Transverse colon (tissue), 4 donors: ENCODE measurements at regions not wholly inside any gene's neighbourhood (a gene's known extent, or its start where the extent isn't known, plus 50 kb on each side); places are given as distances from the start of the nearest gene placed in this dataset.

ENCODE experiments used
- DNase-seq: peaks from one replicate; pipeline ENCODE4 v3.0.0-alpha.2; 2019
- H3K27ac ChIP-seq, 4 donors: fragments of 200-600 bp; sonication (generic); 2 replicates each; pipeline ENCODE4 v1.5.1; 2016 to 2018; ENCODE audit warnings: inconsistent platforms in 4 of 4
- H3K27me3 ChIP-seq: fragments of 200-600 bp; sonication (generic); 2 replicates; pipeline ENCODE4 v1.5.1; 2017; ENCODE audit warnings: inconsistent platforms
- H3K36me3 ChIP-seq, 4 donors: fragments of 200-600 bp; sonication (generic); 2 replicates each; pipeline ENCODE4 v1.5.1; 2017 to 2019; ENCODE audit warnings: inconsistent platforms in 4 of 4
- H3K4me1 ChIP-seq, 4 donors: fragments of 200-600 bp; sonication (generic); 2 replicates each; pipeline ENCODE4 v1.5.1; 2017 to 2020; ENCODE audit warnings: inconsistent platforms in 4 of 4
- H3K4me3 ChIP-seq, 4 donors: fragments of 200-600 bp; sonication (generic); 1 replicate in 1 of 4; 2 replicates in 3 of 4; pipeline versions ENCODE4 v1.5.1 to v1.6.1; 2017 to 2019; ENCODE audit warnings: inconsistent platforms in 4 of 4
- H3K9me3 ChIP-seq, 2 donors: fragments of 200-600 bp; sonication (generic); 2 replicates each; pipeline ENCODE4 v1.5.1; 2017 to 2019; ENCODE audit warnings: inconsistent platforms in 2 of 2
- CTCF ChIP-seq, 5 experiments: fragments of 200-600 bp in 3 of 5; fragments of 450-650 bp in 2 of 5; sonication (generic) in 3 of 5; IDR thresholded peaks; 1 replicate in 2 of 5; 2 replicates in 3 of 5; pipeline ENCODE4 v1.5.1; 2016 to 2017; ENCODE audit warnings: antibody characterized with exemption in 5 of 5, inconsistent platforms in 3 of 5, mild to moderate bottlenecking in 2 of 5, moderate library complexity in 1 of 5
- EP300 ChIP-seq: sonication (generic); formaldehyde crosslinking; IDR thresholded peaks from one replicate; pipeline ENCODE4 v1.6.1; 2017; ENCODE audit warnings: antibody characterized with exemption, low read depth
- POLR2A ChIP-seq: fragments of 450-650 bp; IDR thresholded peaks from one replicate; pipeline ENCODE4 v1.6.1; 2016; ENCODE audit warnings: antibody characterized with exemption, mild to moderate bottlenecking, moderate library complexity
- POLR2AphosphoS5 ChIP-seq, 3 donors: sonication (generic); formaldehyde crosslinking; IDR thresholded peaks; one replicate each; pipeline ENCODE4 v1.6.1; 2016; ENCODE audit warnings: antibody characterized with exemption in 3 of 3
- WGBS, 2 donors: methylation state at CpG; one replicate each; pipeline ENCODE4 v1.1.5; 2018; ENCODE audit warnings: low coverage in 1 of 2; 5-methylcytosine and 5-hydroxymethylcytosine counted together
- in situ Hi-C, 4 donors: fragments of 200-750 bp; cut with MboI; loops; one replicate each; pipeline versions ENCODE4 v1.15.0 to v1.15.1; 2017; ENCODE audit warnings: low sequenced_read_pairs in 3 of 4, low pct_ligation_motif_present in 1 of 4, low pct_unique_long_range_greater_than_20kb in 1 of 4
- intact Hi-C: fragments of 100-400 bp; cut with DNase I; formaldehyde crosslinking; loops from one replicate; pipeline ENCODE4 v1.15.1; 2023; ENCODE audit warnings: low total_unique reads

DNA sequence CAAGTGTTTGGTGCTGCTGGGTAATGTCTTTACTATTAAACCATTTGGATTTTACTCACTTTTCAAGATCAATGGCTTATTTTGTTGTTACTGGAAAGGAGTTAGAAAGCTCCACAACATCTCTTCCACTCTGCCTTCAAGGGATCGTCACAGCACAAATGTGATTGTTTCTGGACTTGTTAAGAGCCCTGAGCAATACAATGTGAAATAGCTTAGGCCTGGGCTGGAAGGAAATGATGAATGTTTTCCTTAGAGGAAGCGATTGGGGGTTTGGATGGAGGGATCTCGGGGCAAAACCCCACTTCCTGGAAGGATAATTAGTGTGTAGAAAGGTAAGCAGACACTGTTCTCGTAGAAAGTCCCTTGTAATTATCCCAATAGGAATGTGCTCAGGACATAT is 59.3 kb upstream of the MYO10 start:
- no peak for DNase-seq
- in situ Hi-C loops: no loop called here
- WGBS, 2 donors: 56 to 60% methylated on average over 3 to 4 of the region's 4 CpGs
- H3K27ac ChIP-seq: no peak overlapping the region
- H3K4me1 ChIP-seq: no peaks in the 10 kb centered on the region
- H3K27me3 ChIP-seq: no peaks in the 10 kb centered on the region
- TF ChIP-seq CTCF (IDR thresholded peaks at IDR 0.05) (no peak), POLR2A (no peak), POLR2AphosphoS5 (IDR thresholded peaks at IDR 0.05) (no peak), EP300 (no peak)
- no peaks in the 10 kb centered on the region for H3K9me3 ChIP-seq
- H3K36me3 ChIP-seq: no peaks in the 10 kb centered on the region
- no peak overlapping the region for H3K4me3 ChIP-seq
- intact Hi-C loops: no loop called here

DNA sequence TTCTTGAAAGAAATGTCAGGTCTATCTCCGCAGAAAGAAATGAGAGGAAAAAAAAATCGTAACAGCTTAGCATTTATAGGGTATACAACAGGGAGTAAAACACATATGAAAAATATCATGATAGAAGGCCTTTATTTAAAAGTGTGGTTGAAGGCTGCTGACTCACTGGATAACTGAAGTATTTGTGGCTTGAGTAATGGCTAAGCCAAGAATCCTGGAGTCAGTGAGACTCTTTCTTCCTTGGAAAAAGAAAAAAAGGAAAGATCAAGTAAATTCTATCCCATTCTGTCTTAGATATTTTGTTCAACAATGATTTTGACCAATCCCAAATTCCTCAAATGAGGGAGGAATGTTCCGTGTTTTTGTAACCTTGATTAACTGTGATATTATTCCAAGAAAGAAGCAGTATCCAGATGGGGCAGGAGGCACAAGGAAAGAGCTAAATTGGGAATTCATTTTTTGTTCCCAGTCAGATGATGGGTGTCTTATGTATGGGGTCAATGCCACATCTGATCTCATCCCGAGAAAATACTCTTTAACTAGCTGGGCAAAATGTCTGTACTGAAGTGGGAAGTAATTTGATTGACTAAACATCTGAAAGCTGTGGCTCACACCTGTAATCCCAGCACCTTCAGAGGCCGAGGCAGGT is 64.3 kb upstream of the MYO10 start:
- WGBS, 2 donors: 61 to 70% methylated on average over 3 to 5 of the region's 5 CpGs
- no peaks in the 10 kb centered on the region for H3K4me1 ChIP-seq
- no peak overlapping the region for H3K27ac ChIP-seq
- H3K9me3 ChIP-seq: no peaks in the 10 kb centered on the region
- intact Hi-C loops: no loop called here
- H3K36me3 ChIP-seq: no peaks in the 10 kb centered on the region
- H3K27me3 ChIP-seq: no peaks in the 10 kb centered on the region
- no peak overlapping the region for H3K4me3 ChIP-seq
- in situ Hi-C loops: no loop called here
- DNase-seq: no peak
- TF ChIP-seq POLR2A (no peak), CTCF (IDR thresholded peaks at IDR 0.05) (no peak), EP300 (no peak), POLR2AphosphoS5 (IDR thresholded peaks at IDR 0.05) (no peak)

DNA sequence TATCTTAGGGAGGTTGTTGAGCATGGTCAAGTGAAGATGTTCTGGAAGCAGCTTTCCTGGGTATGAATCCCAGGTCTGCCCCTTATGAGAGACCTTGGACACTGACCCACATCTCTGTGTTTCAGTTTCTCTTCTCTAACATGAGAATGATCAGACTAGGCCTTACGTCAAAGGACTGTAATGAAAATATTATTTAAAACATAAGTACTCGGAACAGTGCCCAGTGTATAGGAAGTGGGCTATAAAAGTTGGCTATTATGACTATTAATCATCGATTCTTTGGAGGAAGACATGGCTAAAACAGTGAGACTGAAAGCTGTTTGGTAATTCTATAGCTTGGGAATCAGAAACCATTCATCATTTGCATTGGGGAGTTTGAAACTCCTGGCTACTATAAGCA is 65.3 kb upstream of the MYO10 start:
- TF ChIP-seq POLR2A (no peak), EP300 (no peak), CTCF (IDR thresholded peaks at IDR 0.05) (no peak), POLR2AphosphoS5 (IDR thresholded peaks at IDR 0.05) (no peak)
- 64 to 73% methylated on average over 3 of the region's 3 CpGs for WGBS, 2 donors
- H3K4me1 ChIP-seq: no peaks in the 10 kb centered on the region
- intact Hi-C loops: no loop called here
- no peaks in the 10 kb centered on the region for H3K9me3 ChIP-seq
- no peak for DNase-seq
- no peak overlapping the region for H3K4me3 ChIP-seq
- in situ Hi-C loops: no loop called here
- H3K27me3 ChIP-seq: no peaks in the 10 kb centered on the region
- H3K27ac ChIP-seq: no peak overlapping the region
- no peaks in the 10 kb centered on the region for H3K36me3 ChIP-seq

- in situ Hi-C loops (no loop called here), intact Hi-C loops (no loop called here)
- H3K4me1 ChIP-seq: no peaks in the 10 kb centered on the region
- WGBS, 2 donors: 89 to 93% methylated on average over 10 to 13 of the region's 13 CpGs
- no peaks in the 10 kb centered on the region for H3K9me3 ChIP-seq
- DNase-seq: no peak
- H3K27ac ChIP-seq: no peak overlapping the region
- TF ChIP-seq CTCF (IDR thresholded peaks at IDR 0.05): no peak
- TF ChIP-seq POLR2AphosphoS5 (IDR thresholded peaks at IDR 0.05): no peak
- TF ChIP-seq POLR2A: no peak
- TF ChIP-seq EP300: no peak
- H3K27me3 ChIP-seq: no peaks in the 10 kb centered on the region
- no peaks in the 10 kb centered on the region for H3K36me3 ChIP-seq
- H3K4me3 ChIP-seq: no peak overlapping the region
Observed at GRCh38 chr5:17004441-17005106, 68.5 kb upstream of the MYO10 start.
